Mesendoderm (in vitro differentiated cells): ENCODE measurements at regions not wholly inside any gene's neighbourhood (a gene's known extent, or its start where the extent isn't known, plus 50 kb on each side); places are given as distances from the start of the nearest gene placed in this dataset.
A peak's percentile ranks its signal among the peaks of the same experiment; 100 is the strongest.

Source experiments
- DNase-seq: peaks from one replicate; pipeline ENCODE4 v3.0.0; 2013
- H2AK5ac ChIP-seq: 2 replicates; pipeline ENCODE4 v1.6.1; 2013; ENCODE audit warnings: low read length, inconsistent platforms
- H2BK120ac ChIP-seq: 2 replicates; pipeline ENCODE4 v1.6.1; 2013; ENCODE audit warnings: low read depth, mild to moderate bottlenecking, low read length, moderate library complexity, mixed read lengths
- H2BK15ac ChIP-seq: replicated peaks from 2 replicates; pipeline ENCODE4 v1.6.1; 2013; ENCODE audit warnings: low read depth, mild to moderate bottlenecking, moderate library complexity
- H2BK5ac ChIP-seq: 2 replicates; pipeline ENCODE4 v1.6.1; 2013; ENCODE audit warnings: low read length, inconsistent platforms
- H3K18ac ChIP-seq: 2 replicates; pipeline ENCODE4 v1.6.1; 2013; ENCODE audit warnings: mild to moderate bottlenecking, low read length, mixed read lengths
- H3K23ac ChIP-seq: one replicate; pipeline ENCODE4 v1.6.1; 2013; ENCODE audit warnings: low read length
- H3K27ac ChIP-seq: 2 replicates; pipeline ENCODE4 v1.5.1; 2013; ENCODE audit warnings: low read depth, mild to moderate bottlenecking, inconsistent platforms, low read length, moderate library complexity
- H3K27me3 ChIP-seq: 2 replicates; pipeline ENCODE4 v1.6.1; 2013; ENCODE audit warnings: low read length, control low read depth, mild to moderate bottlenecking, inconsistent platforms; ENCODE audit not compliant: insufficient read depth, poor library complexity
- H3K36me3 ChIP-seq: 2 replicates; pipeline ENCODE4 v1.6.1; 2013; ENCODE audit warnings: low read length, inconsistent platforms; ENCODE audit not compliant: control insufficient read depth, insufficient read depth
- H3K4ac ChIP-seq: one replicate; pipeline ENCODE4 v1.6.1; 2013; ENCODE audit warnings: low read depth, mild to moderate bottlenecking, low read length, moderate library complexity
- H3K4me1 ChIP-seq: 2 replicates; pipeline ENCODE4 v1.6.1; 2013; ENCODE audit warnings: low read depth, low read length, inconsistent platforms; ENCODE audit not compliant: control insufficient read depth
- H3K4me2 ChIP-seq: 2 replicates; pipeline ENCODE4 v1.6.1; 2013; ENCODE audit warnings: low read length
- H3K4me3 ChIP-seq: 2 replicates; pipeline ENCODE4 v1.5.1; 2013; ENCODE audit warnings: mild to moderate bottlenecking, low read length
- H3K56ac ChIP-seq: one replicate; pipeline ENCODE4 v1.6.1; 2013; ENCODE audit warnings: low read length
- H3K79me1 ChIP-seq: 2 replicates; pipeline ENCODE4 v1.6.1; 2013; ENCODE audit warnings: low read length, inconsistent platforms
- H3K79me2 ChIP-seq: 2 replicates; pipeline ENCODE4 v1.6.1; 2013; ENCODE audit warnings: mild to moderate bottlenecking, low read length; ENCODE audit not compliant: control insufficient read depth, insufficient read depth
- H3K9ac ChIP-seq: 2 replicates; pipeline ENCODE4 v1.6.1; 2013; ENCODE audit warnings: low read length, inconsistent platforms
- H4K5ac ChIP-seq: one replicate; pipeline ENCODE4 v1.6.1; 2013; ENCODE audit warnings: low read length
- H4K8ac ChIP-seq: one replicate; pipeline ENCODE4 v1.6.1; 2013; ENCODE audit warnings: low read depth, mild to moderate bottlenecking, control low read depth, low read length, moderate library complexity
- WGBS: extraction: QIAGEN DNeasy Blood & Tissue Kit; methylation state at CpG from one replicate; pipeline ENCODE4 v1.1.7; 2013; ENCODE audit warnings: low lambda C conversion rate, missing lambda C conversion rate; ENCODE audit not compliant: insufficient coverage; ENCODE audit errors: extremely low coverage; 5-methylcytosine and 5-hydroxymethylcytosine counted together

DNA sequence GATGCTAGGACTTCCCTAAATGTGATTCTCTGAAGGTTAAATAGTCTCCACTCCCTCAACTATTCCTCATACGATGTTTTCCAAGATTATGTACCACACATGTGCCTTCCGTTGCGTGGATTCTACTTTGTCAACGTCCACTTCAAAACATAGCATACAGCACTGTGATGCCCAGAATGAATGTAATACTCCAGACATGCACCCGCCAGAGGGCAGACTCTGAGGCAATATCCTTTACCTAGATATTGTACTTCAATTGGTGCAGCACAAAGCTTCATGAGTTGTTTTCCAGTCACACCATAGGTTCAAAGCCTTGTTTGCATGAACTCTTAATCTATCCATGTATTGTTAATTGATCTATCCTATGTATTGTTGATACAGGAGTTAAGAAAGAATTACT is 201.0 kb upstream of the NABP1 start:
- peak overlapping the region; percentile 33 for H2AK5ac ChIP-seq
- no peak overlapping the region for H3K27ac ChIP-seq
- no peak overlapping the region for H3K9ac ChIP-seq
- H3K79me1 ChIP-seq = no peaks in the 10 kb centered on the region
- H3K4me3 ChIP-seq = no peak overlapping the region
- no peak overlapping the region for H2BK15ac ChIP-seq
- no peak overlapping the region for H2BK5ac ChIP-seq
- H4K5ac ChIP-seq = no peak overlapping the region
- no peak overlapping the region for H2BK120ac ChIP-seq
- H3K18ac ChIP-seq = no peak overlapping the region
- no peaks in the 10 kb centered on the region for H3K79me2 ChIP-seq
- H3K27me3 ChIP-seq = no peaks in the 10 kb centered on the region
- no peak overlapping the region for H3K23ac ChIP-seq
- peaks cover 10% of the 10 kb centered on the region for H3K4me1 ChIP-seq
- WGBS = no CpG with 5 or more reads among the region's 5 CpGs
- H4K8ac ChIP-seq = no peak overlapping the region
- H3K36me3 ChIP-seq = no peaks in the 10 kb centered on the region
- H3K4ac ChIP-seq = no peak overlapping the region
- no peak overlapping the region for H3K4me2 ChIP-seq
- no peak for DNase-seq
- H3K56ac ChIP-seq = no peak overlapping the region

GRCh38 chr2:191478799-191479679 is 198.9 kb upstream of the NABP1 start:
- no CpG with 5 or more reads among the region's 10 CpGs for WGBS
- H2BK15ac ChIP-seq = no peak overlapping the region
- no peaks in the 10 kb centered on the region for H3K79me2 ChIP-seq
- no peak overlapping the region for H2AK5ac ChIP-seq
- peak overlapping the region; percentile 79 for H3K4ac ChIP-seq
- no peak overlapping the region for H4K5ac ChIP-seq
- no peak overlapping the region for H3K4me2 ChIP-seq
- peaks cover 10% of the 10 kb centered on the region for H3K4me1 ChIP-seq
- H3K27me3 ChIP-seq = no peaks in the 10 kb centered on the region
- peak overlapping the region; percentile 83 for H2BK5ac ChIP-seq
- no peak overlapping the region for H3K23ac ChIP-seq
- H4K8ac ChIP-seq = no peak overlapping the region
- H3K56ac ChIP-seq = peak overlapping the region; percentile 62
- no peak overlapping the region for H3K18ac ChIP-seq
- H3K79me1 ChIP-seq = no peaks in the 10 kb centered on the region
- no peak overlapping the region for H3K9ac ChIP-seq
- H3K4me3 ChIP-seq = no peak overlapping the region
- H2BK120ac ChIP-seq = no peak overlapping the region
- H3K27ac ChIP-seq = peak overlapping the region; percentile 63
- DNase-seq = peak; percentile 96
- H3K36me3 ChIP-seq = no peaks in the 10 kb centered on the region

DNA sequence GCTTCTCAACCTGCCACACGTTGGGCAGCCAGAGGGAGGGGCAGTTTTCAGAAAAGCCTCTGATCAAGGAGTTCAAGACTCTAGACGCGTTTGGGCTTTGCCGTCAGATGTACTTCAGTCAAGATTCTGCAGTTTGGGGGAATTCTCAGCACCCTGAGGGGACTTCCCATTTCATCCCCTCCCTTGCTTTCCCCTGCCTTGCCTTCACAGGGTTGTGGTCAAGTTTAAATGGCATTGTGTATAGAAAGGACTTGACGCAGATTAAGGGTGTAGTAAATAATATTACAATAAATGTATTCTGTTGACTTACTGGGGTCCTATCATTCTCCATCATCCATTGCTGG is 198.3 kb upstream of the NABP1 start:
- no peak overlapping the region for H2BK15ac ChIP-seq
- peak overlapping the region; percentile 79 for H3K4ac ChIP-seq
- H3K36me3 ChIP-seq = no peaks in the 10 kb centered on the region
- H3K56ac ChIP-seq = peak overlapping the region; percentile 73
- WGBS = no CpG with 5 or more reads among the region's 5 CpGs
- H2BK5ac ChIP-seq = peak overlapping the region; percentile 38
- H3K4me1 ChIP-seq = peaks cover 10% of the 10 kb centered on the region
- no peak overlapping the region for H2BK120ac ChIP-seq
- no peaks in the 10 kb centered on the region for H3K79me1 ChIP-seq
- H4K8ac ChIP-seq = no peak overlapping the region
- peak overlapping the region; percentile 47 for H3K27ac ChIP-seq
- no peak overlapping the region for H3K23ac ChIP-seq
- DNase-seq = no peak
- H2AK5ac ChIP-seq = no peak overlapping the region
- H3K27me3 ChIP-seq = no peaks in the 10 kb centered on the region
- H3K4me2 ChIP-seq = no peak overlapping the region
- no peak overlapping the region for H4K5ac ChIP-seq
- peak overlapping the region; percentile 54 for H3K18ac ChIP-seq
- no peak overlapping the region for H3K9ac ChIP-seq
- no peaks in the 10 kb centered on the region for H3K79me2 ChIP-seq
- no peak overlapping the region for H3K4me3 ChIP-seq

DNA sequence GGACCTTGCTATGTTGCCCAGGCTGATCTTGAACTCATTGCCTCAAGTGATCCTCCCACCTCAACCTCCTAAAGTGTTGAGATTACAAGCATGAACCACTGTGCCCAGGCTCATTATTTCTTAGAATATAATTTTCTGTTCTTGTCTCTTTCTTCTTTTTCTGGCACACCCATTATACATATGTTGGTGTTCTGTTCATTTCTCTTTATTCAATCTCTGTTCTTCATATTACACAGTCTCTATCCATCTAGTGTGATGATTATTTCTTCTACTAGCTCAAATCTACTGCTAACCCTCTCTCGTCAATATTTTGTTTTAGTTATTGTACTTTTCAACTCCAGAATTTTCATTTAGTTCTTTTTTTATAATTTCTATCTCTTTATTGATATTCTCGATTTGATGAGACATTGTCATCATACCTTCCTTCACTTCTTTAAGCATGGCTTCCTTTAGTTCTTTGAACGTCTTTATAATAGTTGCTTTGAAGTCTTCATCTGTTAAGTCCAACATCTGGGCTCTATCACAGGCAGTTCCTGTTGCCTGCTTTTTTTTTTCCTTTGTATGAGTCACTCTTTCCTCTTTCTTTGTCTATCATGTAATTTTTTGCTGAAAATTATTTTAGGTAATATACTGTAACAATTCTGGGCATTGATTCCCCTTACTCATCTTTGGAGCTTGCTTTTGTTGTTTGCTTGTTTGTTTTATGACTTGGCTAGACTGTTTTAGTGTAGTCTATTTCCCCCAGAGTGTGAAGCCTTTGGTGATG is 196.4 kb upstream of the NABP1 start:
- H3K56ac ChIP-seq = no peak overlapping the region
- H3K27ac ChIP-seq = no peak overlapping the region
- no peak overlapping the region for H3K9ac ChIP-seq
- DNase-seq = no peak
- no peaks in the 10 kb centered on the region for H3K79me1 ChIP-seq
- no peak overlapping the region for H4K5ac ChIP-seq
- no peak overlapping the region for H3K4me3 ChIP-seq
- H2BK120ac ChIP-seq = no peak overlapping the region
- no peak overlapping the region for H3K23ac ChIP-seq
- no peak overlapping the region for H4K8ac ChIP-seq
- H3K4ac ChIP-seq = no peak overlapping the region
- H3K4me1 ChIP-seq = peaks cover 10% of the 10 kb centered on the region
- no peaks in the 10 kb centered on the region for H3K79me2 ChIP-seq
- H3K18ac ChIP-seq = no peak overlapping the region
- no peak overlapping the region for H2BK15ac ChIP-seq
- H2AK5ac ChIP-seq = no peak overlapping the region
- H3K27me3 ChIP-seq = no peaks in the 10 kb centered on the region
- H2BK5ac ChIP-seq = no peak overlapping the region
- H3K36me3 ChIP-seq = no peaks in the 10 kb centered on the region
- no CpG with 5 or more reads among the region's 3 CpGs for WGBS
- H3K4me2 ChIP-seq = no peak overlapping the region

GRCh38 chr2:191483117-191483516 is 194.8 kb upstream of the NABP1 start:
- WGBS = no CpG with 5 or more reads among the region's 3 CpGs
- no peak for DNase-seq
- Histone ChIP-seq H3K4me3 (no peak overlapping the region), H3K79me2 (no peaks in the 10 kb centered on the region), H2BK5ac (no peak overlapping the region), H3K23ac (no peak overlapping the region), H4K8ac (no peak overlapping the region), H3K4me2 (no peak overlapping the region), H3K4me1 (peaks cover 10% of the 10 kb centered on the region), H2BK120ac (no peak overlapping the region), H3K27ac (no peak overlapping the region), H4K5ac (no peak overlapping the region), H3K79me1 (no peaks in the 10 kb centered on the region), H3K56ac (no peak overlapping the region), H3K4ac (no peak overlapping the region), H3K27me3 (no peaks in the 10 kb centered on the region), H3K36me3 (no peaks in the 10 kb centered on the region), H2AK5ac (no peak overlapping the region), H3K18ac (no peak overlapping the region), H3K9ac (no peak overlapping the region), H2BK15ac (no peak overlapping the region)
